PC-9 (cell line): ENCODE measurements at regions not wholly inside any gene's neighbourhood (a gene's known extent, or its start where the extent isn't known, plus 50 kb on each side); places are given as distances from the start of the nearest gene placed in this dataset.

Experiments used
- EZH2 ChIP-seq: fragments of 200-600 bp; sonication (generic); IDR thresholded peaks from 2 replicates; pipeline ENCODE4 v1.8.0; 2017; ENCODE audit warnings: antibody characterized with exemption, low read depth
- TF ChIP-seq, protein P1 (sequence below): fragments of 200-600 bp; sonication (generic); conservative IDR thresholded peaks from 2 replicates; pipeline ENCODE4 v1.6.1; 2017; ENCODE audit warnings: mixed run types, antibody characterized with exemption, mild to moderate bottlenecking, moderate library complexity

DNA sequence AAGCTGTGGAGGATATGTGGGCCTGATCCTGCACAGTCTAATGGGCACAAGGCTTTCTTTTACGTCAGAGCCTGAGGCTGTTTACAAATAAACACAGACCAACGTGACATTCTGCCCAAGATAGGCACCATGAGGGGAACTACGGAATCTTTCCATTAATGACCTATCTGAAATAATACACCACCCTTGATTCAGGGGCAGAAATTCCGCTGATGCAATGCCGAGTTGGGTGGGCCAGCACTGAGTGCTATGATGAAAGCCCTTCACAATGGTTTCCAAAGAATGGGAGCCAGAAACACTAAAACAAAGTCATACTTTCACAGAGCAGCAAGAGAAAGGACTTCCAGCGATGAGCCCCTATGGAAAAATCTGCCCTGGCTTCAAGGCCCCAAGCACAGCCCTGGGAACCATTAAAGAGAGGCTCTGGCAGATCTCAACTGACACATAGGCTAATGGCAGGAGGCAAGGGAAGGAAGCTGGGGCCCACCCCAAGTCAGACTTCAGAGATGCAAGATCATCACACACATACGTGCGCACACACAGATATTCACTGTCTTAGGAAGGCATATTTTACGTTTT, 72.2 kb upstream of the DLX6 start:
- TF ChIP-seq, protein P1, sequence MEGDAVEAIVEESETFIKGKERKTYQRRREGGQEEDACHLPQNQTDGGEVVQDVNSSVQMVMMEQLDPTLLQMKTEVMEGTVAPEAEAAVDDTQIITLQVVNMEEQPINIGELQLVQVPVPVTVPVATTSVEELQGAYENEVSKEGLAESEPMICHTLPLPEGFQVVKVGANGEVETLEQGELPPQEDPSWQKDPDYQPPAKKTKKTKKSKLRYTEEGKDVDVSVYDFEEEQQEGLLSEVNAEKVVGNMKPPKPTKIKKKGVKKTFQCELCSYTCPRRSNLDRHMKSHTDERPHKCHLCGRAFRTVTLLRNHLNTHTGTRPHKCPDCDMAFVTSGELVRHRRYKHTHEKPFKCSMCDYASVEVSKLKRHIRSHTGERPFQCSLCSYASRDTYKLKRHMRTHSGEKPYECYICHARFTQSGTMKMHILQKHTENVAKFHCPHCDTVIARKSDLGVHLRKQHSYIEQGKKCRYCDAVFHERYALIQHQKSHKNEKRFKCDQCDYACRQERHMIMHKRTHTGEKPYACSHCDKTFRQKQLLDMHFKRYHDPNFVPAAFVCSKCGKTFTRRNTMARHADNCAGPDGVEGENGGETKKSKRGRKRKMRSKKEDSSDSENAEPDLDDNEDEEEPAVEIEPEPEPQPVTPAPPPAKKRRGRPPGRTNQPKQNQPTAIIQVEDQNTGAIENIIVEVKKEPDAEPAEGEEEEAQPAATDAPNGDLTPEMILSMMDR, result no peak
- TF ChIP-seq EZH2, result no peak
